Suprapubic skin (tissue), 3 donors: ENCODE measurements at regions not wholly inside any gene's neighbourhood (a gene's known extent, or its start where the extent isn't known, plus 50 kb on each side); places are given as distances from the start of the nearest gene placed in this dataset.
"Not testable (repeated sequence)": the region's sequence is repeated elsewhere in the genome, so short reads cannot be mapped to it uniquely, and the experiment has no call there.

Experiments
- CTCF ChIP-seq, 2 donors: fragments of 200-600 bp in 1 of 2; fragments of 450-650 bp in 1 of 2; sonication (generic) in 1 of 2; IDR thresholded peaks; one replicate each; pipeline ENCODE4 v1.5.1; 2016 to 2019; ENCODE audit warnings: antibody characterized with exemption in 2 of 2, mild to moderate bottlenecking in 1 of 2, moderate library complexity in 1 of 2
- POLR2A ChIP-seq, 2 donors: fragments of 450-650 bp; IDR thresholded peaks; one replicate each; pipeline ENCODE4 v1.6.1; 2017; ENCODE audit warnings: antibody characterized with exemption in 2 of 2, mild to moderate bottlenecking in 2 of 2, moderate library complexity in 2 of 2

GRCh38 chr1:121582898-121583297, 398.1 kb downstream of the SRGAP2C start:
- TF ChIP-seq CTCF, POLR2A (IDR thresholded peaks at IDR 0.05): not testable (repeated sequence)
